GM12878 (cell line): ENCODE measurements at regions not wholly inside any gene's neighbourhood (a gene's known extent, or its start where the extent isn't known, plus 50 kb on each side); places are given as distances from the start of the nearest gene placed in this dataset.

ENCODE experiments used
- ATAC-seq: fragments of 200-7000 bp; cut with Tn5 transposase; 3 replicates; pipeline ENCODE4 v1.9.1; 2020; ENCODE audit warnings: mild to moderate bottlenecking, moderate library complexity
- BruUV-seq: library from RNA; stranded (reverse); fragments of 400-500 nt; replicated peaks from 2 replicates; lab custom pipeline; 2021; lab: Mats Ljungman, UMichigan
- CTCF ChIA-PET: fragments of 300-600 bp; sonication (Branson Sonifier 250); formaldehyde crosslinking; extraction: SDS; loops from one replicate; lab custom pipeline; 2021; ENCODE audit warnings: inconsistent platforms; lab: Yijun Ruan, JAX
- POLR2A ChIA-PET: fragments of 350-600 bp; formaldehyde crosslinking; extraction: SDS; loops from one replicate; lab custom pipeline; 2021; ENCODE audit warnings: inconsistent platforms; lab: Charles Lee
- RAD21 ChIA-PET: fragments of 300-600 bp; sonication (Branson Sonifier 250); formaldehyde crosslinking; loops from one replicate; lab custom pipeline; 2023; ENCODE audit warnings: antibody characterized with exemption; ENCODE audit not compliant: unreplicated experiment; lab: Charles Lee
- SMC1A ChIA-PET: fragments of 300-600 bp; sonication (Branson Sonifier 250); formaldehyde crosslinking; loops from one replicate; lab custom pipeline; 2023; ENCODE audit not compliant: unreplicated experiment, uncharacterized antibody; lab: Charles Lee
- DNase-seq: peaks from one replicate; pipeline ENCODE4 v3.0.0-alpha.2; 2011; ENCODE audit warnings: low read depth, low spot score
- FAIRE-seq: peaks from 3 replicates; lab custom pipeline; 2011; peaks lifted over from hg19 to GRCh38; lab: Jason Lieb, UNC
- H2AFZ ChIP-seq: 2 replicates; pipeline ENCODE4 v1.6.0; 2011; ENCODE audit warnings: low read depth, low read length, control low read depth; ENCODE audit not compliant: control insufficient read depth
- H3K27ac ChIP-seq: 2 replicates; pipeline ENCODE4 v1.5.1; 2011; ENCODE audit warnings: control low read depth; ENCODE audit not compliant: control insufficient read depth, insufficient read depth
- H3K27me3 ChIP-seq, 2 experiments: replicated peaks in 1 of 2; 2 replicates each; pipeline versions ENCODE4 v1.6.0 to v1.6.1; 2011; ENCODE audit warnings: low read length in 1 of 2; ENCODE audit not compliant: control insufficient read depth in 2 of 2, insufficient read depth in 2 of 2
- H3K36me3 ChIP-seq, 2 experiments: 2 replicates each; pipeline ENCODE4 v1.5.1; 2011; ENCODE audit warnings: low read length in 1 of 2; ENCODE audit not compliant: control insufficient read depth in 2 of 2, insufficient read depth in 2 of 2
- H3K4me1 ChIP-seq: 2 replicates; pipeline ENCODE4 v1.6.1; 2011; ENCODE audit warnings: mild to moderate bottlenecking, low read length, moderate library complexity, mixed read lengths; ENCODE audit not compliant: control insufficient read depth, insufficient read depth
- H3K4me2 ChIP-seq: 2 replicates; pipeline ENCODE4 v1.6.0; 2011; ENCODE audit warnings: control low read depth; ENCODE audit not compliant: control insufficient read depth, insufficient read depth
- H3K4me3 ChIP-seq: fragments of 200-600 bp; sonication (generic); 2 replicates; pipeline ENCODE4 v1.5.1; 2016
- H3K79me2 ChIP-seq: 2 replicates; pipeline ENCODE4 v1.6.0; 2011; ENCODE audit warnings: low read length; ENCODE audit not compliant: control insufficient read depth, insufficient read depth
- H3K9ac ChIP-seq: 2 replicates; pipeline ENCODE4 v1.8.0; 2011; ENCODE audit warnings: low read length, control low read depth, mixed read lengths; ENCODE audit not compliant: control insufficient read depth, insufficient read depth
- H3K9me3 ChIP-seq: replicated peaks from 3 replicates; pipeline ENCODE4 v1.5.1; 2011; ENCODE audit warnings: mild to moderate bottlenecking, low read length; ENCODE audit not compliant: control insufficient read depth, insufficient read depth
- H4K20me1 ChIP-seq: 2 replicates; pipeline ENCODE4 v1.6.0; 2011; ENCODE audit not compliant: control insufficient read depth, insufficient read depth
- ATF7 ChIP-seq: fragments of 450-650 bp; IDR thresholded peaks from 2 replicates; pipeline ENCODE4 v1.6.1; 2016; ENCODE audit warnings: low read depth, mild to moderate bottlenecking
- CBX5 ChIP-seq: sonication (generic); IDR thresholded peaks from 2 replicates; pipeline ENCODE4 v1.6.1; 2016; ENCODE audit warnings: low read depth, moderate library complexity, mild to moderate bottlenecking, inconsistent platforms
- E4F1 ChIP-seq: fragments of 450-650 bp; IDR thresholded peaks from 2 replicates; pipeline ENCODE4 v1.6.1; 2018; ENCODE audit warnings: borderline replicate concordance, mild to moderate bottlenecking; ENCODE audit not compliant: partially characterized antibody
- GABPA ChIP-seq: IDR thresholded peaks from 2 replicates; pipeline ENCODE4 v1.6.1; 2014; ENCODE audit warnings: antibody characterized with exemption, low read depth, mild to moderate bottlenecking, inconsistent platforms
- KAT2A ChIP-seq: conservative IDR thresholded peaks from 2 replicates; pipeline ENCODE4 v1.6.1; 2011; ENCODE audit warnings: low read depth, low read length; ENCODE audit not compliant: control insufficient read depth
- NFXL1 ChIP-seq: fragments of 450-650 bp; IDR thresholded peaks from 2 replicates; pipeline ENCODE4 v1.6.1; 2017; ENCODE audit warnings: antibody characterized with exemption, mild to moderate bottlenecking, borderline replicate concordance
- NFYA ChIP-seq: IDR thresholded peaks from 2 replicates; pipeline ENCODE4 v1.6.1; 2011; ENCODE audit warnings: low read depth, mild to moderate bottlenecking, low read length, improper control_type of control experiment, borderline replicate concordance
- POLR2A ChIP-seq: IDR thresholded peaks from 2 replicates; pipeline ENCODE4 v1.6.1; 2011; ENCODE audit warnings: low read depth, mild to moderate bottlenecking, low read length
- POLR2AphosphoS2 ChIP-seq: IDR thresholded peaks from 2 replicates; pipeline ENCODE4 v1.6.1; 2011; ENCODE audit warnings: low read depth, mild to moderate bottlenecking, low read length, improper control_type of control experiment, moderate library complexity
- RCOR1 ChIP-seq: conservative IDR thresholded peaks from 2 replicates; pipeline ENCODE4 v1.6.1; 2012; ENCODE audit warnings: low read depth, low read length, improper control_type of control experiment
- RUNX3 ChIP-seq: IDR thresholded peaks from 2 replicates; pipeline ENCODE4 v1.6.1; 2012; ENCODE audit warnings: low read length, inconsistent platforms
- SREBF2 ChIP-seq: IDR thresholded peaks from 2 replicates; pipeline ENCODE4 v1.6.1; 2012; ENCODE audit warnings: mild to moderate bottlenecking, low read length
- STAT1 ChIP-seq: fragments of 450-650 bp; conservative IDR thresholded peaks from 2 replicates; pipeline ENCODE4 v1.6.1; 2014; ENCODE audit warnings: antibody characterized with exemption, mild to moderate bottlenecking
- TCF7 ChIP-seq: IDR thresholded peaks from 2 replicates; pipeline ENCODE4 v1.6.1; 2014; ENCODE audit warnings: antibody characterized with exemption, borderline replicate concordance
- in situ Hi-C: fragments of 300-500 bp; cut with MboI; formaldehyde crosslinking; loops from 9 replicates; pipeline ENCODE4 v1.14.3; 2018; ENCODE audit warnings: mixed read lengths
- intact Hi-C: fragments of 100-400 bp; cut with micrococcal nuclease; formaldehyde crosslinking; loops from one replicate; pipeline ENCODE4 v1.14.2; 2022; ENCODE audit not compliant: unreplicated experiment
- TF ChIP-seq, protein P1 (sequence below): fragments of 450-650 bp; IDR thresholded peaks from 2 replicates; pipeline ENCODE4 v1.6.1; 2017; ENCODE audit warnings: borderline replicate concordance

DNA sequence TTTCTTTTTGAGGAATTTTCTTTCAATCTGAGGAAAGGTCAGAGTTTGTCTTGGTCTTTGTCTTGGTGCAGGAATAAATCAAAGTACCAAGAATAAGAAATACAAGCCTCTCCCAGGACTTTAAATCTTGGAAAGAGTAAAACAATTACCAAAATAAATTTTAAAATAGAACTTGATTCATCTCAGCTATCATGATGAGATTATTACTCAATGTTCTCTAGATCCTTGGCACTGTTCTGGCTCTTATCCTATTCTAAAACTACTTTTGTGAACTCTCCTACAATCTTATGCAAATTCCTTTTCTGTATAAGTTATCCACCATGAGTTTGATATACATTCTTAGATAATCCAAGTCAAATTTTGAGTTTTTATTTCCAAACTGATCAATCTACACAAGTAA is 464.3 kb downstream of the PPARGC1A start:
- Histone ChIP-seq H3K4me3 (no peak overlapping the region), H3K79me2 (no peaks in the 10 kb centered on the region), H3K27me3 (no peaks in the 10 kb centered on the region), H3K9ac (no peak overlapping the region), H2AFZ (no peak overlapping the region), H3K4me1 (no peaks in the 10 kb centered on the region), H3K36me3 (no peaks in the 10 kb centered on the region), H3K27ac (no peak overlapping the region), H4K20me1 (no peaks in the 10 kb centered on the region), H3K4me2 (no peak overlapping the region), H3K9me3 (no peaks in the 10 kb centered on the region)
- intact Hi-C loops, result no loop called here
- POLR2A ChIA-PET, result no interaction called here
- no peak for DNase-seq
- TF ChIP-seq, protein P1, sequence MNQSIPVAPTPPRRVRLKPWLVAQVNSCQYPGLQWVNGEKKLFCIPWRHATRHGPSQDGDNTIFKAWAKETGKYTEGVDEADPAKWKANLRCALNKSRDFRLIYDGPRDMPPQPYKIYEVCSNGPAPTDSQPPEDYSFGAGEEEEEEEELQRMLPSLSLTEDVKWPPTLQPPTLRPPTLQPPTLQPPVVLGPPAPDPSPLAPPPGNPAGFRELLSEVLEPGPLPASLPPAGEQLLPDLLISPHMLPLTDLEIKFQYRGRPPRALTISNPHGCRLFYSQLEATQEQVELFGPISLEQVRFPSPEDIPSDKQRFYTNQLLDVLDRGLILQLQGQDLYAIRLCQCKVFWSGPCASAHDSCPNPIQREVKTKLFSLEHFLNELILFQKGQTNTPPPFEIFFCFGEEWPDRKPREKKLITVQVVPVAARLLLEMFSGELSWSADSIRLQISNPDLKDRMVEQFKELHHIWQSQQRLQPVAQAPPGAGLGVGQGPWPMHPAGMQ, result no peak
- TF ChIP-seq POLR2AphosphoS2, result no peak
- no peak for TF ChIP-seq CBX5
- TF ChIP-seq ATF7, result no peak
- no peak for TF ChIP-seq E4F1
- TF ChIP-seq SREBF2, result no peak
- TF ChIP-seq RUNX3, result no peak
- no peak for TF ChIP-seq TCF7
- no peak for TF ChIP-seq GABPA
- no peak for TF ChIP-seq POLR2A
- no peak for TF ChIP-seq STAT1
- TF ChIP-seq NFXL1, result no peak
- TF ChIP-seq NFYA, result no peak
- no peak for TF ChIP-seq RCOR1
- no peak for TF ChIP-seq KAT2A
- RAD21 ChIA-PET, result no interaction called here
- FAIRE-seq, result no peak
- in situ Hi-C loops, result no loop called here
- SMC1A ChIA-PET, result no interaction called here
- no TSS peak for BruUV-seq
- ATAC-seq, result no peak
- CTCF ChIA-PET, result interaction anchor here (0.7 kb wide), 1 partner anchor 250 kb away, joined by 3 read pairs; no protein-coding TSS in a partner anchor
